ENCODE measurements at regions not wholly inside any gene's neighbourhood (a gene's known extent, or its start where the extent isn't known, plus 50 kb on each side); places are given as distances from the start of the nearest gene placed in this dataset.

- TF ChIP-seq CHD7 (IDR thresholded peaks at IDR 0.05; ENCODE audit: insufficient replicate concordance, low read length) (no peak), SRF (IDR thresholded peaks at IDR 0.05; ENCODE audit: low read depth, low read length) (no peak), NANOG (IDR thresholded peaks at IDR 0.05; ENCODE audit: insufficient read depth, low read depth, low read length, poor library complexity, severe bottlenecking) (no peak), TCF12 (IDR thresholded peaks at IDR 0.05; ENCODE audit: low read depth, low read length) (no peak), MAX (IDR thresholded peaks at IDR 0.05) (no peak), SAP30 (IDR thresholded peaks at IDR 0.05; ENCODE audit: insufficient read depth, insufficient replicate concordance, low read length) (no peak), SUZ12 (IDR thresholded peaks at IDR 0.05; ENCODE audit: low read length) (no peak), BRCA1 (IDR thresholded peaks at IDR 0.05; ENCODE audit: low read depth, low read length) (no peak), TBP (IDR thresholded peaks at IDR 0.05; ENCODE audit: low read depth, low read length) (no peak)
Observed at GRCh38 chr7:83777406-83778072, 128.6 kb upstream of the SEMA3E start (continued).

All from H1 (cell line).